GM21390 (cell line): ENCODE measurements at regions not wholly inside any gene's neighbourhood (a gene's known extent, or its start where the extent isn't known, plus 50 kb on each side); places are given as distances from the start of the nearest gene placed in this dataset.

Experiments used
- ATAC-seq: cut with Tn5 transposase; IDR thresholded peaks from one replicate; pipeline ENCODE4 v1.9.1; 2021; ENCODE audit not compliant: unreplicated experiment

DNA sequence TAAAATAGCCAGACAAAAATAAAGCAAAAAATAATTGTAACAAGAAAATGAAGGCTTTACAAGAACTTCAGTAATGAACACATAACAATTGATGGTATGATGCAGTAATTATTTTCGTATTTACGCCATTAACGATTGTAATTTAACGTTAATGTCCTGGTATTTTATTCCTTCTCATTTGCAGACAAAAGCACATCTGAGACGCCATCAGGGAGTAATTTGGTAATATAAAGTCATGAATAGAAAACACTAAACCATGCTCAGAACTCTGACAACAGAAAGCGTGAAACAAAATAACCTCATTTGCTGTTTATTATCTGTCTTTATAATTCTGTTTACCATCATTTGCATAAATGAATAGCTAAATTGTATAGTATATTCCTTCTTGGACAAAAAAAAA lies 336.6 kb upstream of the THRB start:
- ATAC-seq: no peak

DNA sequence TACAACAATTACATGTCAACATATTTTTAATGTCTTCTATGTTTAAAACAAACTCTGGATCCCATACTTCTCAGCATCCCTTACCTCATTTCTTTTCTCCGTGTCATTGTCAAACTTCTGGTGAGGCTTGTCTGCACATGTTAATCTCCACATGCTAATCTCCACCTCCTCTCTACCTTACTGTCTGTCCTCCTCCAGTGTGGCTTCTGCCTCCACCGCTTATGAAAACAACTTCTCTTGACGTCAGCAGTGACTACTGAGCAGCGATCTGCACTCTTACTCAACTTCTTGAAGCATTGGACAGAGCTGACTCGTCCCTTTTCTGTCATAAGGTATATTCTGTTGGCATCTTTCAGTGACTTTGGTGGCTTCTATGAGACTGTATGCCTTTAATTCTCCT lies 338.2 kb upstream of the THRB start:
- ATAC-seq: no peak

DNA sequence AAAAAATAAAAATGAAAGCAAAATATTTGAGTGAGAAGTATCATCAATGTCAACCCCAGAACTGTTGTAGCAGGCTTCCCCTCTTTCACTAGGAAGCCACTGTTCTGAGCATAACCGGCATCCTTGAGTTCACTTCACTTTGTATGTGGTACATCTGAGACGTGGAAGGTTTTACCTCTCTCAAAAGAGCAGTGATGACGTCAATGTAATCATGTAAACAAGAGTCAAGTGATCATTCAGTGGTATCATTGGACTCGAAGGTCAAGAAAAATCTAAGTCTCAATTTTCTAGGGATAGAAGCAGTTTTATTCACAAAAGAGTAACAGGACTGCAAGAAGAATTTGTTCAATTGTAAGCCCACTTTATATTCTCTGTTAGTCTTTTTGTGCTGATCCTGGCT lies 339.8 kb upstream of the THRB start:
- no peak for ATAC-seq

DNA sequence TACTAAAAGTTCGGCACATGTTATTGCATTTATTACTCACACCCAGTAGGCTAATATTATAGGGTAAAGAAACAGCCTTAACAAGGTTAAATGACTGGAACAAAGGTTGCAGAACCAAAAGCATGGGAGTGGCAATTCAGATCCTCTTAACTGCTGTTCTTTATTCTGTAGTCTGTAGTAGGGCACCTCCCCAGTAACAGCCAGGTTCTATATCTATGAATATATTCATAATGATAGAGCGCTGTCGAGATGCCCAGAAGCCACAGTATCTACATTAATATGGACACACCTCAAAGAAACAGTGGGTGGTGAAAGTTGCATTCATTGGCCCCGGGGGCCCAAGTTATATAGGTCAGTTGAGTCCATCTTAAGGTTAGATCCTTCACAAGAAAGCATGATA lies 340.9 kb upstream of the THRB start:
- ATAC-seq: no peak

DNA sequence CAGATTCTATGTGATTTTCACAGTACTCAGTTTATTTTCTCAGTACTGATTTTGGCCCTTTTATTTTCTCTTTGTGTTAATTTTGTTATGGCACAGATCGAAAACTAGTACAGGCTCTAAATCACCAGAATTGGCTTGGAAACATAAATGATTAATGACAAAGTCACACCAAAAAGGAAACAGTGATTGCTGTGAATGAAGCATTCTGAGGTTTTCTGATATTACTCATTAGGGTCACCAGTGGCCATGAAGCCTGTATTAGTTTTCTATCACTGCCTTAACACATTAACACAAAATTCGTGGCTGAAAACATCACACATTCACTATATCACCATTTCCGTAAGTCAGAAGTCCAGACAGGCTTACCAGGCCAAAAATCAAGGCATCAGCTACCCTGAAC lies 343.0 kb upstream of the THRB start:
- ATAC-seq: no peak

DNA sequence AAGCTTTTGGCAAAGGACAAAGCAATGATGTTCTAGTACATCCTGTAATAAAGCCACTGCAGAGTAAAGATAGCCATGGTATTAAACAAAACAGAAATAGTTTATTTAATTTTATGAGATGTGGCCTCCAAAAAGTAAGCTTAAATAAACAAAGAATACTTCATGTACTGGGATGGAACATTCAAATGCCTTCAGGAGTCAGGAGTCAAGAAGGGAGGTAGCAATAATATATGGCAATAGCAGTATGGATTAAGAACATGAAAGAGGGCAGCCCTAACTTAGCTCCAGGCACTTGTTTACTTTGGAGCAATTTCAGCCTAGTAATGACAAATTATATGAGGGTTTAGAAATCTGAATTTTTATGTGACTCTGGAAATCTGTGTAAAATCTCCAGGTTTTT lies 343.9 kb upstream of the THRB start:
- no peak for ATAC-seq

DNA sequence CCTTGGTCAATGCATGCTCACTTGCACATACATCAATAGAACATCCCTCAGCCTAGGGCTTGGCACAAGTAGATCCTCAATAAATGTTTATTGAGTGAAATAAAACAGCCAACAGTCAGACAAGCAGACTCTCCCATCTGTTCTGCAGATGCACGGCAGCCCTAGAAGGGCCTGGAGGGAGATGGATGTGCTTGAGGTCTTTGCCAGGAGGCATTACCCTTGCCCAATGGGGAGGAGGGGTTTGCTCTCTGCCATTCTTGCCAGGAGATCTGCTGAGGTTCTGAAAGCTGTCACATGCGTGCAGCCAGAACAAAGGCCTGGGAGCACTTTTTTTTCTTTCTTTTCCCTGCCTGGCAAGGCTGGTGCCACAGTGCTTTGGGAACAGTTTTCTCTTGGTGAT lies 349.3 kb upstream of the THRB start:
- ATAC-seq: no peak

DNA sequence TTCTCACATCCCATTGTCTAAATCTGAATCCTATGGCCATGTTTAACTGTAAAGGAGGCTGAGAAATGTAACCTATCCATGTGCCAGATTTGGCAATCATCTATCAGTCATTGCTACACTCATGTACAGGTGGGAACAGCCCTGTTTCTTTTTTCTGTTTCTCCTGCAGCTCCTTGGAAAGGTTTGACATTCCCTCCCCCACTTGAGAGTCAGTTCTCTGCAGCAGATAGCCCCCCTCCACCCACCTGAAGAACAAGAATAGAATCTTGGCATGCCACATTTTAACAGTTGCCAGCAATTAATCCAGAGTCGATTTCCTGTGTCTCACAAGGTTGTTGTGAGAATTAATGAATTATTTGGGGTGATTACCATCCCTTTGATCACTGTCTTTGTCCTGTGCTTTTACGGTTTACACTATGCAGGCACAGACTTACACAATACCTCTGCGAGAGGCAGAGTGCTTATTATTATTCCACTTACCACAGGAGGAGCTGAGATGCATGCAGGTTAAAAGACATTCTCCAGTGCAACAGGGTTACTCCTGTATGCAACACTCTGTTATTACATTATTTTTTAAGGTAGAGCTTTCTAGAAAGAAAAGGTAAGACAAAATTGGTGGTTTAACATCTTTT lies 351.0 kb upstream of the THRB start:
- no peak for ATAC-seq

DNA sequence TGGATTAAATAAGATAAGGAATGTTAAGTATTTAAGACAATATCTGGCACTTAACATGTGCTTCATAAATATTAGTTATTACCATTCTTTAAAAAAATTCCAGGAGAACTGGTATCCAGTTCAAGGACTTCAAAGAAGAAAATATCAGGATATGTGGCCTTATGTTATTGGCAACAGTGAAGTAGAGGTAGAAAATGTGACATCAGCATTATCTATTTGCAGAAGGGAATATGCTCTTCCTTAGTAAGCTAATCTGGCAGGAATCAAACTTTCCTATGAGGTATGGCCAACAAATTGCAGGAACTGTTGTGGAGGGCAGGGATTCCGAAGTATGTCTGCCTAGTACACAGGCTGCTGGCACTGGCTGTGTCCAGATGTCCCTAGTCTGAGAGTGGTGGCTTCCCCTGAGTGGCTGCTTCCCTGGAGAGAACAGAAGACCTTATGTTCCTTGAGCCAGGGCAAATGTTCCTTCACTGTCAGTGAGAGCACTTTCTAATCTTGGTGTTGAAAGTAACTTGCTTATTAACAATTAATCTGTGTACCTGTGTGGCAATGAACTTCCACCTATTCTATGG lies 351.7 kb upstream of the THRB start:
- no peak for ATAC-seq

DNA sequence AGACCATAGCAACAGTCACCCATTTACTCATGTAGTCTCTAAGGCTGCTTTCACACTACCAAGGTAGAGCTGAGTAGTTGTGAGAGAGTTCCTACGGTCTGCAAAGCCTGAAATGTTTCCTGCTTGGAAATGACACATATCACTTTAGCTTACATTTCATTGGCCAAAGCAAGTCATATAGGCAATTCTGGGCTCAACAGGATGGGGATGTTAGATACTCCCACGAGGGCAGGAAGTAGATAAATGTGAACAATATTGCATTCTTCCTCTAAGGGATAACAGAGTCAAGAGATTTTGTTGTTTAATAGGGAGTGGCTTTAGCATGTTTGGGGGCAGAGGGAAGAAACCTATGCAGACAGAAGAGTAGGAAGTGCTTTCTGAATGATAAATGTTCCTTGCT lies 355.6 kb upstream of the THRB start:
- no peak for ATAC-seq

DNA sequence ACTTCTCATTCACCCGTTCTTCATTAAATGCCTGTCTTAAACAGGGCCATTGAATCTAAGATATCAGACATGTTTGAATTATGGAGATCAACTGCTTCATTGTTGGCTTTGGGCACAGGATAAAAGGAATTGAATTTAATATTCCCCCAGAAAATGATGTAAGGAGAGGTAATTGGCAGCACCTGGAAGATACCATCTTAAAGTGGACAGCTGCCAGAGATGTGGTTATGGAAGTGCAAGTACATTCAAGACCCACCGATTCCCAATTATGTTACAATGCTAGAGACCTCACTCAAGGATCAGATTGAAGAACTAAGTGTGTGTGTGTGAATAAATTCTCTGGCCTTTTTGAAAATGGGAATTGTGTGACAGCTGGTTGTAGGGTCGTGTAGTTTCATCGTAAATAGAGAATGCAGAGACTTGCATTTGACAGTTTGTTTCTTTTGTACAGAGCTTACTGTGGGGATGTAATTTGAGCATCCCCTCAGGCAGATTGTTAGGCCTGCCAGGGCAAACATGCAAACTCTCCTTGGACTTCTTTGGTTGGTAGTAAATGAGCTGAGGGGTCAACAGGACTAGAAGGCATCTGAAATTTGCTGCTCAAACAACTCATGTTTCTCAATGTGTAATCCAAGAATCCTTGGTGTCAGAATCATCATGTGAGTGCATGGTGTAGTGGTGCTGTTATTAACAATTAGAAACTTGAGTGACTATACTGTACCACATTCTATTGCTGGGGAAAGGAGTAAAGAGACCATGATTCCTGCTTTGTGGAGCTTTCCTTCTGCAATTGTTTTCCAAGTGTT lies 359.2 kb upstream of the THRB start:
- ATAC-seq: no peak

DNA sequence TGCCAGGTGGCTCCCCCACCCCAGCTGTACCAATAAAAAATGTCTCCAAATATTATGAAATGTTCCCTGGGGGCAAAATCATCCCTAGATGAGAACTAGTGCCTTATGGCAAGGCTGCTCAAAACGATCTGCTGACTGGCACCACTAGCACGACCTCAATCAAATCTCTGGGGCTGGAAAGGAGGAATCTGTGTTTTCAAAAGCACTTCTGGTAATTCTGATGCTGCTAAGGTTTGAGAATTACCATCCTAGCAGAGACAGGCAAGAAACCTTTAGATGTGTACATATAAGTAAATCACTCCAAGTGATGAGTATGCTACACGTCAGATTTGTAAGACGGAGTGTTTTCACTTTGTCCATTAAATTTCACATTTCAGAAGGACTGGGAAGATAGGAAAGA lies 360.1 kb upstream of the THRB start:
- no peak for ATAC-seq

DNA sequence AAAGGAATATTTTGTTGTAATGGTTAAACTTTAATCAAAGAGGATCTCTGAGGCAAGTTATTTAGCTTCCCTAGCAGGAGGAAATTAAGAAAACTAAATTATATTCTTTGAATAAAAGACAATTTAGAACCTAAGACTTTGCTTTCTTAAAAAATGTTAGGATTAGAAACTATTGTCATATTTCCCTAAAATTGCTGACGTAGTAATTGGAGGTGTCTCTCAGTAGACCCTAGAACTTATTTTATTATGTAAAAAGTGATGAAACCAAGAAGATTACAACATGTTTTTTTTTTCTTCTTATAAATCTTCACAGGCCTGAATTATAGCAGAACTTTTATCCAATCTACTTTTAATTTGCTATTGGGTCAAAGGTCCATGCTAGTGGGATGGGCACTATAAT lies 363.3 kb upstream of the THRB start:
- no peak for ATAC-seq

DNA sequence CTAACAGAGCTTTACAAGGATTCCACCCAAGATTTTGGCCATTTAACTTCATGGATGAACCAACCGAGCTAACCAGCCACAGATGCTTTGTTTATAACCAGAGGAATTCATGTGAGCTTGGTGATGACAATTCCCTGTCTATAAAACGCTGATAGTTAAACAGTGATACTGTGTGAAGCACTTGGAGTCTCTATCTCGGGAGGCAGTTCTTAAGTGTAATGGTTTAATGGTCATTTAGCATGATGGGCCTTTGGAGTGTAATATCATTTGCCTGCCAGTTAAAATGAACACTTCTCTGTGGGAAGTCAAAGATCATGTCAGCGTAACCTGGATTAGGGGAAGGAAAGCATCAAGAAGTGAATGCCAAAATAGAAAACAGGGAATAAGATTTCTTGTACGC lies 368.6 kb upstream of the THRB start:
- ATAC-seq: no peak

DNA sequence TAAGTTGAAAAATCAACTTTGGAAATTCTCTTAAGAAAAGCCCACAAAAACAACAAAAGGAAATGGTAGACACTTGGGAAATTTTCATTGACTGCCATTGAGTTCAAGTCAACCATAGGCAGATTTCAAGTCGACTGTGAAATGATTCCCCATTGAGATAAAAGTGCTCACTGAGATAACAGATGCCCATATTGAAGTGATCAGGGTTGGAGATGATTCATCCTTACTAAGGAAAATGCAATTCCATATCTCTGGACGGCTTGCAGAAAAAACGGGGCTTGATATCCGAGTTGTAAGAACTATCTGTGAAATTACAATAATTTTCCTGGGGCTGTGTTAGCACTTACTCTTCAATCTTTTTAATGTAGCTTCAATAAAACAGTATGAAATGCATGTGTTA lies 373.1 kb upstream of the THRB start:
- no peak for ATAC-seq

DNA sequence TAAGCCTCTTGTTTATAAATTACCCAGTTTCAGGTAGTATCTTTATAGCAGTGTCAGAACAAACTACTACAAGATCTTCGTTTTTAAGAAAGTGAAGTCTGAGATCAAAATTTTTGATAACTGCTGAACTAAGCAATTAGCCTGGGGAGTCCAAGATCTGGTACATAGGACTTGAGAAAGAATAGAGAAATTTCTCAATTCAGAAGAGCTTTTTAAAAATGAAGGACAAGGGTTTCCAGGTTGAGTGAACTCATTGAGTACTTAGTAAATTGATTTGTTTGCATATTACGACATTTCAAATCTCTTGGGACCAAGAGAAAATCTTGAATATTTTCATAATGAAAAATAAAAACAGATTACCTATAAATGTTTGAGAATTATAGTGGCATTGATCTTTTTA lies 386.6 kb upstream of the THRB start:
- ATAC-seq: no peak

DNA sequence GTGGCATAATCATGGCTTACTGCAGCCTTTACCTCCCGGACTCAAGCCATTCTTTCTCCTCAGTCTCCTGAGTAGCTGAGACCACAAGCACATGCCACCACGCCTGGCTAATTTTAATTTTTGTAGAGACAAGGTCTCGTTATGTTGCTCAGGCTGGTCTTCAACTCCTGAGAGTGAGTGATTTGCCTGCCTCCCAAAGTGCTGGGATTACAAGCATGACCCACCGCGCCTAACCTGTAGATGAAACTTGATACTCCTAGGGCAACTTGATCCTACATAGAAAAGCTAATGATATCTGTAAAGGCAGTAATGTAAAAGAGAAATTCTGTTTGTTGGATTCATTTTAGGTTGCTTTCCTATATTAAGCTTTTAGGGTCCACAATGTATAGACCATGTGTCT lies 391.9 kb upstream of the THRB start:
- ATAC-seq: no peak

DNA sequence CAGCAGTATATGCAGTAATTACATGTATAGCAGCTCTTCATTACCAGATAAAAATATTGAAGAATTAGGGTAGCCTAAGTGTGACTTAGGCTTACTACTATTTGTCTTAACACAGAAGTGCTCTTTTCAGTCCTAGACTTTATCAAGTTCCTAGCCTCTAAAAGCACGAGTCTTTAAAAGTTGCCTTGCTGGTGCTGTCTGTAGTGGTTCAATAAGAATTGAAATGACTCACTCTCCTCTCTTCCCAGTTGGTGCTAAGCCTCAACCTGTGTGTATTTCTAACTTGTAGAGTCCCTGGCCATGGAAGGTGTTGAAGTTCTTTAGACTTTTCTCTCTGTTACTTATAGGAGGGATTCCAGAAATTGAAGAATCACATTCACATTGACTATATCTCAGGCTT lies 395.4 kb upstream of the THRB start:
- no peak for ATAC-seq

DNA sequence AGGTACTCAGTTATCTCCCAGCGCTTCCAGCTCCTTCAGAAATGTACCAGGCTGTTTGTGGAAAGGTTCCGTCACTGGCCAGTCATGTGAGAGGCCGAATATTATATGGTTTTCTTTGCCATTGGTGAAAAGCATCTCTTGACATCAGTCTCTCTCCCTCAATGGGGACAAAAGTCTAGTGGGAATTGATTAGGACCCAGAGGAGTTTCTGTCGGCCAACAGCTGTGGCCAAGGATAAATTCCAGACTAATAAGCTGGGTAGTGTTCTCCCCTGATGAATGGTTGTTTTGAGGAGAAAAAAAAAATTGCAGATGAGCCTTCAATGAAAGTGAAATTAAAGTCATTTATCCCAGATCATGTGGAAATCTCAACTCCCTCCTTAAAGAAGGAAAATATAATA lies 404.7 kb upstream of the THRB start:
- ATAC-seq: no peak

DNA sequence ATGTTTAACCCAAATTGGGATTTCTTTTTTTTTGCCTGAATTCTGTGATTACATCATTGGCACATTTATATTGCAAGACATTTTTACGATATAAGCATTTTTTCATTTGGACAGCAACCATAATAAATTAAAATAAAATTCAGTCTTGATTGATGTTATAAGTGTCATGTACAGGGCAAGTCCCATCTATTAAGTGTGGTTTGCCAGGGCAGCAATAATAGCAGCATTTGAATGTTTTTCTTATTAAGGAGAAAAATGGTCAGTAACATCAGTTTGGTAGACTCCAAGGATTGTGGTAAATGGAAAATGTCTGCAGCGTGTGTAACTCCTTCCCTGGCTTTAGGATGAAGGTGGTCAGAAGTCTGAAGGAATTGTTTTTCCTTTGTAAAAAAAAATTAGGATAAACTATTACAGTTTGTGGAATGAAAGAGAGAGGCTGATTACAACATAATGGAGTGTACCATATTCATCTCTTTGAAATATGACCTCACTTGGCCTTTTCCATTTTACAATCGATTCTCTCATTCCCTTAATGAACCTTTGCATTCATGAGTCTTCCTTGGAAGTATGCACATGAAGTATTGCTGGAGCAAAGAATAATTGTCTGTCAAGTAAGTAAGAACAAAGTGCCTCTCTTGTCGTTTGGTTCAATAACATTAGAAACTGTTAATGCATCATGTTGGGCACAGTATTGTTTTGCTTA lies 405.4 kb upstream of the THRB start:
- ATAC-seq: no peak

DNA sequence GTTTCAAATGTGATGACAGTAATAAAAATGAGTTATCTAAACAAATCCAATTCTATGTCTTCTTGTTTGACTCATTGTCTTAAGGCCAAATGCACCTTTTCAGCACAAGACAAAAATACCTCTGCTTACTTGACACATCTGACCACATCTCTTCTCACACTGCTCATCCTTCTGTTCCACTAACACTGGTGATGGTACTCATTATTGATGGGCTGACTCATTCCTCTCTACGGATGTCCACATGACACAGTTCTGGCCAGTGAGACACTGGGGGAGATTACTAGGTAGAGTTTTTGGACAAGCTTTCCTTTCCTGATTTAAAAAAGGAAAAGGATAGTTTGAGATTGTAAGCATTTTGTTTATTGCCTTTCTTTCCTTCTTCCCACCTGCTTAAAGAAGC lies 410.6 kb upstream of the THRB start:
- ATAC-seq: no peak

DNA sequence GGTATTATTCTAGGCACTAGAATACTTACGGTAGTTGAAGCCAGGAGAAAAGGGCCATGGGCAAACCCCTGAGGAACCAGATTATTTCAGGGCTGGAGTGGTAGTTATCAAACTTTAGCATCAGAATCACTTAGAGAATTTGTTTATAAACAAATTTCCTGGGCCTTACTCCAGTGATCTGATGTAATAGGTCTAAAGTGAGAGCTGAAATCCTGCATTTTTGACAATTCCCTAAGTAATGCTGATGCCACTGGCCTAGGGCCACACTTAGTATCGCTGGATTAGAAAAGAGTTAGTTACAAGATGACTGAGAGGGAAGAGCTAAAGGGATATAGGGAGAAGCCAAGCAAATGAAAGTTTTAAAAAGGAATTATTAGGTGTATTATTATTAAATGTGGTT lies 412.5 kb upstream of the THRB start:
- no peak for ATAC-seq
